Fibroblast of skin of right biceps (primary cell): ENCODE measurements at regions not wholly inside any gene's neighbourhood (a gene's known extent, or its start where the extent isn't known, plus 50 kb on each side); places are given as distances from the start of the nearest gene placed in this dataset.

Experiments used
- DNase-seq: peaks from one replicate; pipeline ENCODE4 v3.0.0-alpha.2; 2013

DNA sequence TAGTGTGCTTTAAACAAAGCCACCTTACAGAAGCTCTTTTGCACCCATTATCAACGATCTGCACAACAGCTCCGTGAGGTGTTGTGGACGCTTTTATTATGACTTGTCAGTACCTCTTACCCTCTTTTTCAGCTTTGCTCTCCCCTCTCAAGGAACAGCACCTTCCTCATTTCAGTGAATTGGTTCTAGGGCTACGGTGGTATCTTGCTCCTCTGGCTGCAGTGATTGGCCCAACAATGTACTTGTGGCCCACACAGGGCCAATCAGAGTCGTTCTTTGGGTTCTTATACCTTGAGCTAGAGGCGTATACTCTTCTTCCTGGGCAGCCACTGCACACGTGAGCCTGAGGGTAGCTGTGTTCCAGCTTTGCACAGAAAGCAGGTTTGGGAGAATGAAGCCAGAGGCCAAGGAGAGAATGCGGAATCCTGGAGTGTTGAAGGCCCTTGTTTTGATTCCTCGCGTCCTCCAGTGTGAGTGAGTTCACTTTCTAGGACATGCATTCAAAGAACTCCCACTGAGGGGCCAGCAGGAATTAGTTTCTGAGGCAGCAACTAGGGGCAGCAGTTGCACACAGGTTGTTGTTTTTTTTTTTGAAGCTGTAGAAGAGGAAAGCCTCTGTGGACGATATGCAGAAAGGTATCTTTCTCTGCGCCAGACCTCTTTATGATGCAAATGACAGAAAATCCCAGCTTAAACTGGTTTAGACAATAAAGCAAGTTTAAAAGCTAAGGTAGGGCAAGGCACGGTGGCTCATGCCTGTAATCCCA lies 49.8 kb upstream of the PDZD8 start:
- no peak for DNase-seq
